Lung (tissue), 11 donors: ENCODE measurements at regions not wholly inside any gene's neighbourhood (a gene's known extent, or its start where the extent isn't known, plus 50 kb on each side); places are given as distances from the start of the nearest gene placed in this dataset.

Source experiments
- ATAC-seq: fragments of 200-7000 bp; cut with Tn5 transposase; one replicate; pipeline ENCODE4 v1.9.1; 2020; ENCODE audit warnings: moderate number of reproducible peaks; ENCODE audit not compliant: insufficient read depth, low FRiP score
- DNase-seq, 3 donors: peaks; one replicate each; pipeline ENCODE4 v3.0.0-alpha.2; 2013 to 2017
- H3K27ac ChIP-seq, 2 donors: one replicate each; pipeline ENCODE4 v1.5.1; 2013; ENCODE audit warnings: mild to moderate bottlenecking in 2 of 2, moderate library complexity in 2 of 2, control low read depth in 1 of 2, inconsistent platforms in 1 of 2, low read depth in 1 of 2, low read length in 1 of 2
- H3K27me3 ChIP-seq, 3 donors: one replicate each; pipeline ENCODE4 v1.5.1; 2013; ENCODE audit warnings: low read length in 2 of 3; ENCODE audit not compliant: control insufficient read depth in 3 of 3, insufficient read depth in 3 of 3
- H3K36me3 ChIP-seq, 4 donors: one replicate each; pipeline ENCODE4 v1.5.1; 2013; ENCODE audit warnings: low read length in 4 of 4, mild to moderate bottlenecking in 1 of 4, moderate library complexity in 1 of 4; ENCODE audit not compliant: control insufficient read depth in 4 of 4, insufficient read depth in 4 of 4
- H3K4me1 ChIP-seq, 5 donors: one replicate each; pipeline ENCODE4 v1.5.1; 2013; ENCODE audit warnings: low read length in 5 of 5, mild to moderate bottlenecking in 2 of 5, moderate library complexity in 1 of 5; ENCODE audit not compliant: control insufficient read depth in 5 of 5, insufficient read depth in 5 of 5
- H3K4me3 ChIP-seq: one replicate; pipeline ENCODE4 v1.5.1; 2013; ENCODE audit warnings: mild to moderate bottlenecking, control low read depth, moderate library complexity
- H3K9ac ChIP-seq, 2 donors: one replicate each; pipeline ENCODE4 v1.5.1; 2013; ENCODE audit warnings: low read length in 2 of 2, control low read depth in 1 of 2; ENCODE audit not compliant: insufficient read depth in 1 of 2
- H3K9me3 ChIP-seq, 4 donors: one replicate each; pipeline ENCODE4 v1.5.1; 2013; ENCODE audit warnings: low read length in 3 of 4, mild to moderate bottlenecking in 1 of 4, moderate library complexity in 1 of 4; ENCODE audit not compliant: control insufficient read depth in 4 of 4, insufficient read depth in 3 of 4
- CTCF ChIP-seq: IDR thresholded peaks from 2 replicates; pipeline ENCODE4 v1.5.1; 2012; ENCODE audit warnings: mild to moderate bottlenecking; ENCODE audit errors: control extremely low read depth, extremely low read depth
- WGBS, 2 donors: extraction: QIAGEN DNeasy Blood & Tissue Kit; methylation state at CpG; one replicate each; pipeline ENCODE4 v1.1.7; 2013; 5-methylcytosine and 5-hydroxymethylcytosine counted together
- donor health status: control.
- donor health status: control.
- donor health status: Bipolar disorder and iron deficiency.
- donor health status: healthy.
- donor health status: DM: yes; HTN: yes; CAD: no.

DNA sequence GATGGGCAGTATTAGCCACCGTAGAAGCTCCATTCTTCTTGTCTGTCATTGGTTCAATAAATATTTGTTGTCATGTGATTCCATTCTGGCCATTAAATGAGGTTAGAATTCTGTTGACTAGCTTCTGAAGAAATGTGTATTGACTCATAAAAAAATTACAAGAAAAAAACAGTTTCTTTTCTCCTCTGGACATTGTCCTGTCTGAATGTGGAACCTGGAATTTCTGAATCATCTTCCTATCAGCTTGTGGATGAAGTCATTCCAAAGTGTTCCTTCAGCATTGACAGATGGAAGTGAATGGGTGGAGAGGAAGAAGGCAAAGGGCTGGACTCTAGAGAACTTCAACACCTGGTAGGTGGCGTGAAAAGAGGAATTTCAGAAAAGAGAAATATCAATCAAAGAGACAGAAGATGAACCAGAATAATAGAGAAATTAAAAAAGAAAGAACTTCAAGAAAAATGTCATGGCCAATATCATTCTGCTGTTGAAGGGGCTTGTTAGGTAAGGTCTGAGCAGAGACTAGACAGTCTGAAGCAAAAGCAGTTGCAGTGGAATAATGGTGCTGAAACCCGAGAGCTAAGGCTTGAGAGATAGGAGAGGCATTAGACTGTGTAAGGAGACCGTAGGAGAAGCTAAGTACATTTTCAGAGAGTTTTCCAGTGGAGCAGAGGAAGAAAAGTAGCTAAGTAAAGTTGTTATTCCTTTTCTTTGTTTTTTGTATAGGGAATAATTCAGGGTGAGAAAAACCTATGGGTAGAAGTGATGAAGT, 806.6 kb downstream of the SQOR start:
- ATAC-seq = no peak
- H3K9ac ChIP-seq = no peak overlapping the region
- H3K27ac ChIP-seq = no peak overlapping the region

GRCh38 chr15:46442184-46442583, 807.4 kb downstream of the SQOR start:
- Histone ChIP-seq H3K9ac (no peak overlapping the region), H3K4me1 (no peaks in the 10 kb centered on the region), H3K4me3 (no peak overlapping the region), H3K27me3 (no peaks in the 10 kb centered on the region), H3K27ac (no peak overlapping the region), H3K36me3 (no peaks in the 10 kb centered on the region), H3K9me3 (peaks cover 0 to 3% (median 0%) of the 10 kb centered on the region in 4 donors)
- DNase-seq (no peak), ATAC-seq (no peak)
- whole genome bisulfite sequencing, 2 donors = 61 to 84% methylated on average over 5 of the region's 5 CpGs
- no peak for TF ChIP-seq CTCF

More for the DNA sequence above, 806.6 kb downstream of the SQOR start:
- no peaks in the 10 kb centered on the region for H3K4me1 ChIP-seq
- WGBS, 2 donors = 71 to 79% methylated on average over 4 of the region's 4 CpGs
- H3K9me3 ChIP-seq = peaks cover 0 to 3% (median 0%) of the 10 kb centered on the region in 4 donors
- no peaks in the 10 kb centered on the region for H3K36me3 ChIP-seq
- peak in 1 of 3 donors; percentile 17 for DNase-seq
- TF ChIP-seq CTCF = no peak
- no peaks in the 10 kb centered on the region for H3K27me3 ChIP-seq
- H3K4me3 ChIP-seq = no peak overlapping the region

- peaks cover 0 to 3% (median 0%) of the 10 kb centered on the region in 4 donors for H3K9me3 ChIP-seq
- DNase-seq = no peak
- TF ChIP-seq CTCF = no peak
- no peaks in the 10 kb centered on the region for H3K36me3 ChIP-seq
- 89% methylated on average over 1 of the region's 1 CpG for WGBS, 2 donors
- no peak overlapping the region for H3K27ac ChIP-seq
- H3K4me3 ChIP-seq = no peak overlapping the region
- H3K9ac ChIP-seq = no peak overlapping the region
- no peaks in the 10 kb centered on the region for H3K27me3 ChIP-seq
- no peak for ATAC-seq
- no peaks in the 10 kb centered on the region for H3K4me1 ChIP-seq
These were observed 808.2 kb downstream of the SQOR start for GRCh38 chr15:46442901-46443590.
